ENCODE measurements at regions not wholly inside any gene's neighbourhood (a gene's known extent, or its start where the extent isn't known, plus 50 kb on each side); places are given as distances from the start of the nearest gene placed in this dataset.

DNA sequence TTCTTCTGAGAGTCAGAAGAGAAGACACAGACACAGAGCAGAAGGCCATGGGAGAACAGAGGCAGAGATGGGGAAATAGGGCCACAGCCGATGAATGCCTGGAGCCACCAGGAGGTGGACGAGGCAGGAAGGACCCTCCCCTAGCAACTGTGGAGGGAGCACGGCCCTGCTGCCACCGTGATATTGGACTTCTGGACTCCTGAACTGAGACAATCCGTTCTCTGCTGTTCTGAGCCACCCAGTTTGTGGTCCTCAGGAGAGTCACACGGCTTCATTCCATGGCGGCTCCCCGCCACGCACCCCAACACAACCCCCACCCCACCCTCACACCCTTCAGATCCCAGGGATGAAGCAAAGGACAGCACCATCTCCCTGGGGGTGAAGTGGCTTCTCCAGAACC lies 338.1 kb downstream of the CTTN start:
- TF ChIP-seq CTCF (IDR thresholded peaks at IDR 0.05) (no peak), EZH2phosphoT487 (IDR thresholded peaks at IDR 0.05) (no peak), EZH2 (IDR thresholded peaks at IDR 0.05) (no peak)

Data from neural progenitor cell (in vitro differentiated cells).